DMS53 treated with DMSO at 0.1 percent for 48 hours (cell line): ENCODE measurements at regions not wholly inside any gene's neighbourhood (a gene's known extent, or its start where the extent isn't known, plus 50 kb on each side); places are given as distances from the start of the nearest gene placed in this dataset.
"Not testable (repeated sequence)": the region's sequence is repeated elsewhere in the genome, so short reads cannot be mapped to it uniquely, and the experiment has no call there.

ENCODE experiments used
- DNase-seq: peaks from one replicate; lab custom pipeline; 2025; ENCODE audit not compliant: unreplicated experiment; lab: John Stamatoyannopoulos, UW

DNA sequence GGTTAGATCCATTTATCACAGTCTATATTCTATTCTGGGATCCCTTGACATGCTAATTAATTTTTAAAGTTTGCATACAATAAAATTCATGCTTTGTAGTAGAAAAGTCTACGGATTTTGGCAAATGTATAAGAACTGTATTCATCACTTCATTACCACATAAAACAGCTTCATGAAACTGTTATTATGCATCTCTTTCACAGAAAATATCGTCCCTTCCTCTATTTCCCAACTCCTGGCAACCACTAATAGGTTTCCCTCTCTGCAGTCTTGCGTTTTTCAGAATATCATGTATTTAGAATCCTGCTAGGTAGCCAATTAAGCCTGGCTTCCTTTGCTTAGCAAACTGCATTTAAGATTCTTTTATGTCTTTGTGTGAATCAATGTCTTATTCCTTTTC, 441.3 kb upstream of the RGS17 start:
- no peak for DNase-seq

DNA sequence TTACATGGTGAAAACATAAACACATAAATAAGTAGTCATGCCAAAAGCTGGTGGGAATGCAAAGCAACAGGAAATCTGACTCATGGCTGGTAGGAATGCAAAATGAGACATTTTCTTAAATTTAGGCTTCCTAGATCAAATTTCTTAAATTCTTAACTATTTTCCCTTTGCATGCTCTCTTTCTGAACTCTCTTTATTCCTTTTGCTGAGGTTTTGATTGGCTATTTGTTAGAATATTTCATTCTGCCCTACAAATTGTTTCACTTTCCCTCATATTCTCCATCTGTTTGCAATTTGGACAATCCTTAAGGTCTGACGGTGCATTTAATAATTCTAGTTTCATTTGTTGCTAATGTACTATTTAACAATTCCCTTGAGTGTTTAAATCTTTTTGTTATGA, 437.5 kb upstream of the RGS17 start:
- no peak for DNase-seq

DNA sequence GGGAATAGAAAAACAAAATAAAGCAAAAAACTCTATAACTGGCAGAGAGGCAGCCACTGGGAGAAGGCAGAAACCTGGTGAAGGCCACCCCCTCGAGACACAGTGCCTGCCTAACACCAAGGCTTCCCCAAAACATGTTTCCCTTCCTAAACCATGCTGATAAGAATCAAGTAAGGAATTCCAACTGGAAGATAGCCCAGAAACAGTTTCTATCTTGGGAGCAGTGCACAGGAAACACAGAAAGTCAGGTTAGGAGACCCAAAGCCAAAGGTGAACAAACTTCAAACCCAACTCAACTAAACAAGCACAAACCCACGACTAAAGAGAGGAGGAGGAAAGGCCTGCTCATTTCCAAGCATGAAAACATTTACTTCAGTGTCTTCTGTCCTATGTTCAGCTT, 433.7 kb upstream of the RGS17 start:
- DNase-seq = no peak

DNA sequence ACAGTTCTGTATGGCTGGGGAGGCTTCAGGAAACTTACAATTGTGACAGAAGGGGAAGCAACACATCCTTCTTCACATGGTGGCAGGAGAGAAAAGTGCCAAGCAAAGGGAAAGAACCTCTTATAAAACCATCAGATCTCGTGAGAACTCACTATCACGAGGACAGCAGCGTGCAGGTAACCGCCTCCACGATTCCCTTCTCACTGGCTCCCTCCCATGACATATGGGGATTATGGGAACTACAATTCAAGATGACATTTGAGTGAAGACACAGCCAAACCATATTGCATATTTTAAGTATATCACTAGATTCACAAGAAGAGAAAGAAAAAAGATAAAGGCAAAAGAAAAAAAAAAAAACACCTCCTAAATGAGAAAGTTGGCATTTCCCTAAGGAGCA, 431.9 kb upstream of the RGS17 start:
- no peak for DNase-seq

DNA sequence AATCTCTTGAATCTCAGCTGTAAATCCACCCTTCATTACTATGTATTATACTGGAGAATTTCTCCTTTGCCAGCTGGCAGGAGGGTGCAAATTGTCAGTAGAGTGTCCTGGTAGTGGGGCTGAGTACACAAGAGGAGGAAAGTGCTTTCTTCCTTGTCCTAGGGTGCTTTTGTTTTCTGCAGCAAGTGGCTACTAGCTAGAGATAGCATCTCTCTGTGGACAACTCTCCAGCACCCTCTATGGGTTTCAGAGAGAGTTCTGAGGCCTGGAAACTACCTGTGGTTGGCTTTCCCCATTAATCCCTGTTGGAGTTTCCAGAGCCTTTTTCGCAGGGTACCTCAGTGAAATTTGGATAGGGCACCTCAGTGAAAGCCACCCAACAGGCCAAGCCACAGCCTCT, 422.5 kb upstream of the RGS17 start:
- peak; percentile 18 for DNase-seq

DNA sequence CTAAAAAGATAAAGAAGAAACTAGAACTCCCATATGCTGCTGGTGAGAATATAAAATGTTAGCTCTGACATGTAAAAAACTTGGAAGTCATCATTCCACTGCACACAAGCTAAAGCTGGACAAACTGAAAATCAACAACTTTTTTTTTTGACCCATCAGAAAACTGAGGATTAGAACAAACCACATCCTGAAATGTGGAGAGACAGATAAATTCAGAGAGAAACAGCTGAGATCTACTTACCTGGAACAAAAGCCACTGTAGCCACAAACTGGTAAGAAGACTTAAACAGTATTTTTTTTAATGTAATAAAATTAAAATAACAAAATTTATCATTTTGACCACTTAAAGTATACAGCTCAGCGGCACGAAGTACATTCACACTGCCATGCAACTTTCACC, 408.5 kb upstream of the RGS17 start:
- no peak for DNase-seq

DNA sequence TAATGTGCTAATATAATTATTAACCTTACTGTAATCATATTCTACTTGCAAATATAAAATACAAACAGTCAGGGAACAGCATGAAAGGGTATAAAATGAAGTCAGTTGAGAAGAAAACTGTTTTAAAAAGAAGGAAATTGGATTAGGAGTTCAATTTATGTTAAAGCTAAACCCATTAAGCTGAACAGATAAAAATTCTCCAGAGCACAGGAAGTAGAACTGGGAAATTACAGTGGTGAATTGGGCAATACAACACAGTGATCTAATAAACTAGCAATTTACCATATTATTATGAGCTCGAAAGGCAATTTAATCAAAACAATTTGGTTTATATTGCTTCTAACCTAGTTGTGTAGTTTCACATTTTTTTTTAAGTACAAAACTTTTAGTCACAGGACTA, 407.4 kb upstream of the RGS17 start:
- DNase-seq = no peak

DNA sequence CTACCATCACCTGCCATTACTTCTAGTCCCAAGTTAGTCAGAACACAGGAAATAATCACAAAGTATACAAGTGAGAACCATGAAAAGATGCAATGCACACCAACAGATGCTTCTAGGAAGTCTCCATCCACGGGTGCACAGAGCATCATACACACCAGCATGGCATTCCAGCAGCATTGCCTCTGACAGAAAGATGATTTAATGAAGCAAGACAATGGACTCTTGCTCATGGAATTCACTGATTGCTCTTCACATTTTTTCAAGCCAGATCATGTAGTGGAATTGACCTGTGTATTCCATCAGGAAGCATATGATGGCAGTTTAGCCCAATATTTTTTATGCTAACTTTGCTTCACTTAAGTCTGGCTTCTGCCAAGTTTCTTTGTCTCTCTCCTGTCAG, 406.3 kb upstream of the RGS17 start:
- DNase-seq = no peak

DNA sequence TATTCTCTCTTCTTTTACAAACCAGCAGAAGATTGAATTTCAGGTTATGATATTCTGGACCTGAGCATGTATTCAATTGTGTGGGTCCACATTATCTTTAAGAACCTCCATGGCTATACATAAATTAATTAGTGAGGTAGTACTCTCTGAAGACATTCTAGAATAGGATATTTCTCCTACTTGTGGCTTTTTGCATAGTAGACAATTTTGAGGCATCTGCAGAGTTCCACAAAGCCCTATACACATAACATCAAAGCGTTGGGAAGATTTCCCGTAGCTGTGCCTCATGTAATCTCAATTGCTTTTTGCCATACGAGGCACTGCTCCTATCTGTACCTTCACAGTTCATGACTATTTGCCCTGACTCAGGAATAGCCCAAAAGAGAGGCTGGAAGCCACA, 395.4 kb upstream of the RGS17 start:
- DNase-seq = no peak

DNA sequence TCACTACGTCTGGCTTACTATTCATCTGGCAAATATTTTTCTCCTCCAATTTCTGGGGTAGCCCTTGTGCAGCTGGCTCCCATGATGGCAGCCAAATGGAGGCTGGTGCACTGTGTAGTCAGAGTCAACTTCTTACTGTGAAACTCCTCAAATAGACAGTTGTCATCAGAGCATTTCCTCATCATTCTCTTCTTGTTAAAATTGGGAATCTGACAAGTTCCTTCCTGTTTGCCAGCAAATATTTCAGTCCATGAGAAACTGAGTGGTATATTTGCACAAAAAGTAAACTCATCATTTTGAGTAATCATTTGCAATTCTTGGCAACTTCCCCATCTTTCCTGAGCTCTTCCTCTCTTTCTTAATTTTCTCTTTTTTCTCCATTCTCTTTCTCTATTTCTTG, 394.9 kb upstream of the RGS17 start:
- DNase-seq = no peak

DNA sequence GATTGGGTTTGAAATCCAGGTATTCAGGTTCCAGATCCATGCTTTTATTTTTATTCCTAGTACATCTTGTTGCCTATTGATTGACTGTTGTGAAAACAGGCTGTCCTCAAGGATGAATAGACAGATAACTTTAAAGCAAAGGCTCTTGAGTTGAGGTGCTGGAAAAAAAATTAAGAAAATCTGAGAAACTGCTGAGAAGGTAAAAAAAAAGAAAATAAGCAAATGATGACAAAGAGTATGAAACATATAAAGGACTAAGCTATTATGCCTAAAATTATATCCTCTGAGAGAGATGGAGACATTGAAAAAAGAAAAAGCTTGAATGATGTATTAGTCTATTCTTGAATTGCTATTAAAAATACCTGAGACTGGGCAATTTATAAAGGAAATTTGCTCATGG, 392.3 kb upstream of the RGS17 start:
- no peak for DNase-seq

DNA sequence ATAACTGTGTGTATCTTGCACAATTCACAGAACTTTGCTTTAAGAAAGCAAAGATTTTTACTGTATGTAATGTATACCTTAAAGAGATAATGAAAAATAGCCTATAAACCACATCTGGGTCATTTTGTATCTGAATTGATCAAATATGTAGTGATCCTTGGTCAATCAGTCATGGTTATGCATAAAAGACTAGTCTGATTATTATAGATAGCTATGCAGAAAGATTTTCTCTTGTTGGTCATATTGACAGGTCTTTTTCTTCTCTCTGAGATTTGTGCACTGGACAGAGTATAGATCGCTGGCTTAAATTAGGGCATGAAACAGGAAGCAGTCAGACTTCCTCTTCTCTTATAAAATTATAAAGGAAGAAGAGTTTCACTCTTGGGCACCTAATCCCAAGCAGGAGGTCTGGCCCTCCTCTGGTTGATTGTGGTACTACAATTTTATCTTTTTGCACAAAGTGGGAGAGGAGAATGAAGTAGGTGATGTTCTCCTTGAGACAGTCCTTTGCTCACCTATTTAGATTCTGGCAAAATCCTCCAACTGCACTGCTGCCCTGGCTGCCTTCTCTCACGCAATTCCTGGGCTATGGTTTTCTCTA, 380.9 kb upstream of the RGS17 start:
- peak; percentile 34 for DNase-seq

DNA sequence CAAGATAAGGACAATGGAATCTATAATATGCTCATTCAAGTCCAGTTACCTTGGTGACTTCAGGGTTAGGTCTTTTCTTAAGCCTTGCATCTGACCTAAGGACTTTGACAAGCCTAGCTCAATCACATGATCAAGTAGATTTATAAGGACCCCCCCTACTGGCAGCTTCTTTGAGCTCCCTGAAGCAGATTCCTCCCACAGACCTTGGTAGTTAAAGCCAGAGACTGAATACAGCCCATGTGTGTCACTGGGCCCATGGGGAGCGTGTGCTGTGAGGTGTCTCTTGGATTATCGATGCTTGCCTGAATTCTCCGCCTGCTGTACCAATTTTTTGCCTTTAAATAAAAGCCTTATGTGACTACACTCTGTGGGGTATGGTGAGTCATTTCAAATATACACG, 372.7 kb upstream of the RGS17 start:
- no peak for DNase-seq

DNA sequence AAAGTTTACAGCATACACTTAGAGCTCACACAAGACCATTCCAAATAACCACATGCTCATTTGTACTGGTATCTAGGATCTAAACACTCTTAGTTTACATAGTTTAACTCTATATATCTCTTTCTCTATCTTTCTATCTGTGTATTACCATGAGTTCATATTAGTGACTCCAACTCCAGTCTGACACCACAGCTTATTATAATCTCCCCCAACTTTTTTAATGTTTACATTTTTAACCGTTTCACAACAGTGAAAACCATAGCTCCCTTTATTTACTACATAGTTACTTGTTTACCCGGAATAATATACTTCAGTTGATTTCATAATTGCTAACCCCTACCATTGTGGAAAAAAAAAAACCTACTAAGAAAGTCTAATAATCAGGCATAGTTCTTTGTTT, 362.4 kb upstream of the RGS17 start:
- DNase-seq = no peak

DNA sequence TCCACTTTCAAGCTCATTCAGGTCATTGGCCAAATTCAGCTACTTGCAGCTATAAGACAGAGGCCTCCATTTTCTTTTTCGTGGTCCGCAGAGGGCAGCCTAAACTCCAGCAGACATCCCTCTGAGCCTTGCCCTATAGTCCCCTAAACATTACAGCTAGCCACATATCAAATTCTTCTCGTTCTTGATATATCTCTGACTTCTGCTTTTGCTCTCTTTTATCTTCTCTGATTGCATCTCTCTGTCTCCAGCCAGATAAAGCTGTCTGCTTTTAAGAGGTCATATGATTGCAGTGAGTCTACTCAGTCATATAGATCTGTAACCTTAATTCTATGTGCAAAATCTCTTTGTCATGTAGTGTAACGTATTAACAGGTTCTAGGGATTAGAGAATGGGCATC, 358.4 kb upstream of the RGS17 start:
- DNase-seq = no peak

DNA sequence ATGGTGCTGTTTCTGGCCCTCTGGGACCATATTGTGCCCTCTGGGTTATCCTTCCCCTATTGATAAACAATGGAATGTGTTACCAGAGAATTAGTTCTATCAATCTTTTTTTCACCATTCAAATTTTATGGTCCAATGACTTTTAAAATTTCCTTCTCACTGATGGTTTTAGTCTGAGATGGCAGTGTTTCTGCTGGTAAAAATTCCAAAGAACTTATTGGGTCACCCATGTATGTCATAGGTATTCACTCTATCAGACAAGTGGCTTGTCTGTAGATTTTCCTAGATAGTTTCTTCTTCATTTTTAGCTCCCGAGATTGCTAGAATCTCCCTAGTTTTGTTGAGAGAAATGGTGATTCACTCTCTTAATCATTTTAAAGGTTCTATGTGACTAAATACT, 357.2 kb upstream of the RGS17 start:
- DNase-seq = no peak

DNA sequence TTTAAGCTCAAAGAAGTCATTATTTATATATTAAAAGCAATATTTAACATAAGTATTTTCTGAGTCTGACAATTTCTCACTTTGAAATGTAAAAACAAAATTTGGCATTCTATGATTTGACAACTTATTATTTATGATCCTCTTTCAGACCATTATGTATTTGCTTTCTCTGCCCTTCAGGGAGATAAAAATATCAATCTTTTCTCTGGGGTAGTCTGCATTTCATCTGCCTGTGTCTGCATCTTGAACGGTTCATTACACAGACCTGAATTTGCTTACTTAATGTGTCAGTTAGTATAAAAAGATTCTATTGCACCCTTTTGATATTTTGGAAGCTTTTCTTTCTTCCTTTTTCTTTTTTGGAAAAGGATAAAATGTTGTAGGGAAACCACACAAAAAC, 354.0 kb upstream of the RGS17 start:
- DNase-seq = no peak

DNA sequence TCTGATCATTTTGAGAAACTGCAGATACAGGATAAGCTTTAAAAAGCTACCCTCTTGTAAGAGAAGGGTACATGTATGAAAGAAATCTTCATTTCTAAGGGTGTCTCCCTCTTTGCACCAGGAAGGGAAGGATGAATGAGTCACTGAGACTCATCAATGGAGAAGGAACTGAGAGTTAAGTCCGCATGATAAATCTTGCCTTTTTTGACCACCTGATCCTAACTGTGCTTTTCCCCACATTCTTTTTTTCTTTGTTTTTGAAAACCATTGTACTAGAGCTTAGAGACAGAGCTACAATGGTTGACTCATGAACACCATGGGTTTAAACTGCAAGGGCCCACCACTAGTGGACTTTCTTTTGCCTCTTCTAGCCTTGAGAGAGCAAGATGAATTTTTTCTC, 353.0 kb upstream of the RGS17 start:
- no peak for DNase-seq

DNA sequence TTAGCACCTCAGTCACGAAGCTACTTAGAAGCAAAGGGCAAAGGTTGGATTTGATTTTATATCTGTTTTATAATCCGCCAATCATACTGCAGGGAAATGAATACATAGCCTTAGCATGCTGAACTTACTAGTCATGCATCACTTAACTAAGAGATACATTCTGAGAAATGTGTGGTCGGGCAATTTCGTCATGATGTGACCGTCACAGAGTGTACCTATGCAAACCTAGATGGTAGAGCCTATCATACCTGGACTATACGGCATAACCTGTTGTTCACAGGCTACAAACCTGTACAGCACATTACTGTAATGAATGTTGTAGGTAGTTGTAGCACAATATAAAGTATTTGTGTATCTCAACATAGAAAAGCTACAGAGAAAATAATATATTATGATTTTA, 345.2 kb upstream of the RGS17 start:
- DNase-seq = no peak

DNA sequence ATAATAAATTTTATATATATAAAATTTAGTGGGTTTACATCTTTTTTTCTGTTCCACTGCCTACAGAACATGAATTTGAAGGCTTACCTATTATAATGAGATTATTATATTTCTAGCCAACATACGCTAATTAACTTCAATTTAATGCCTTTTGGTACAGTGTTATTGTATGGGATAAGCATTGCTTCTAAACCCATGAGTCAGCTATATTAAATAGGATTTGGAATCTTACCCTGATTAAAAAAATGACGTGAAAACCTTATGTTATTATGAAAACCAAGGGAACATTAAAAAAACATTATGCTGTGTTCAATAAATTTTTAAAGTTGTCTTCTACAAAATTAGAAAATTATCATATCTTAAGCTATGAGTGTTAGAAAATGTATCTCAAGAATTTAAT, 334.0 kb upstream of the RGS17 start:
- DNase-seq = no peak

DNA sequence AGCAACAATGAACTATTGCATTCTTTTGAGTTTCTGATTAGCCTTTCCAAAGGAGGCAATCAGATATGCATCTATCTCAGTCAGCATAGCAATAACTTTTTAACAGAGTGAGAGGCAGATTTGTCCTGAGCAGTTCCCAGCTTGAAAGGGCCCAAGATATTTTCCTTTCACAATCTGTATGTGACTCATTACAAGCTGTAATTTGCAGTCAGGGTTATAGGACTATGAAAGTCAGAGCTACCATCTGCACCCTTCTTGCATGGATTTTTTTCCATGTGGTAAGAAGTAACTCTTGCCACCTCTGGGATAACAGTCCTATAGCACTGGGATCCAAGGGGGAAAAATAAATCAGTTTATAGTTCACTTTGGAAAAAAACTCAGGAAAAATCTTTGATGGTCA, 318.2 kb upstream of the RGS17 start:
- no peak for DNase-seq

DNA sequence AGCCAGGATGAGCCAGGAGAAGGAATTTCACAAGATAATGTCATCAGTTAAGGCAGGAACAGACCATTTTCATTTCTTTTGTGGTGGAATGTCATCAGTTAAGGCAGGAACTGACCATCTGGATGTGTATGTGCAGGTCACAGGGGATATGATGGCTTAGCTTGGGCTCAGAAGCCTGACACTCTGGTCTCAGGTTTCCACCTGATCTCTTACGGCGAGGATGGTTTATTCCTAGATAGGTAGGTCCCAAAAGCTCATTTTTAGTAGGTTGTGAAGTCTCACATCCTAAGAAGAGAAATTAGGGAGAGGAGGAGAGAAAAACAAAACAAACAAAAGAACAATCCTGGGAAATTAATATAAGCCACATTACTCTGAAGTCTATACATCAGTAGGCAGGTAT, 311.7 kb upstream of the RGS17 start:
- not testable (repeated sequence) for DNase-seq

DNA sequence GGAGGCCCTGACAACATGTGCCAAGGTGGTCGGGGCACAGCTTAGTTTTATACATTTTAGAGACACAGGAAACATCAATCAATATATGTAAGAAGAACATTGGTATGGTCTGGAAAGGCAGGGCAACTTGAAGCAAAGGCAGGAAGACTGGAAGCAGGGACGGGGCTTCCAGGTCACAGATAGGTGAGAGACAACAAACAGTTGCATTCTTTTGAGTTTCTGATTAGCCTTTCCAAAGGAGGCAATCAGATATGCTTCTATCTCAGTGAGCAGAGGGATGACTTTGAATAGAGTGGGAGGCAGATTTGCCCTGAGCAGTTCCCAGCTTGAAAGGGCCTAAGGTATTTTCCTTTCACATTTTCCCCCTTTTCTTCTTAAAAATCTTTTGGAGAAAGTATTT, 311.0 kb upstream of the RGS17 start:
- DNase-seq = no peak

DNA sequence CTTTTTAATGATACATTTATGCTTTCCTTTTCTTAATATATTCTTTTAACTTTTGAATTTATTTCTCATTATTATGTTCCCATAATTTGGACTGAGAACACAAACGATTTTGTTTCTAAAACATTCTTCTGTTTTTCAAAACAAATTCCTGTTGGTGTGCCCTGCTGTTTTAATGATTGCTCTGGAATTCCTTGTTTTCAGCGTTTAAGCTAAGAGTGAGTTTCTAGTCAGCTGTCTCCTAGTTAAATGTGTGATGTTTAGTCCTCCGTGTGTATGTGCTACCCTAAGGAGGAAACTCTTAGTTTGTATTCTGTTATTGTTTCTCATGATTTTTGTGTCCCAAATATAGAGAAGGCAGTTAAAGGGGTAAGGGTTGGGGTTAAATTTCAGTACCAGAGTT, 306.1 kb upstream of the RGS17 start:
- DNase-seq = no peak
